ENCODE measurements at regions not wholly inside any gene's neighbourhood (a gene's known extent, or its start where the extent isn't known, plus 50 kb on each side); places are given as distances from the start of the nearest gene placed in this dataset.
"Not testable (repeated sequence)": the region's sequence is repeated elsewhere in the genome, so short reads cannot be mapped to it uniquely, and the experiment has no call there.

DNA sequence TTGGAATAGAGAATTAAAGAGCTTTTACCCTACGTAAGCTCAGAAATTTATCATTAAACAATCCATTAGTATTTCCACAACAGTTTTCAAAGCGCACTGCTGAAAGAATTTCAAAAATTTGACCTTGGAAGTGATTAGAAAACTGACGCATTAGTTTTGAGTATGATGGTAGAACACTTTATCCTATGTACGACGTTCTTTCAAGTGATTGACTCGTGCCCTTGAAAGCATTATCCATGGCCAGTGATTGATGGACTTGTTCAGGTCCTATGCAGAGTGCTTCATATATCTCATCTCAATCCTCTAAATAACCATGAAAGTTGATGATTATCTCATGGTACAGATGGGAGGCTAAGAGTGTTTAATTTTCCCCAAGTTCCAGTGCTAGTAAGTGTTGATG, 697.2 kb downstream of the USP25 start:
- no peak for DNase-seq

DNA sequence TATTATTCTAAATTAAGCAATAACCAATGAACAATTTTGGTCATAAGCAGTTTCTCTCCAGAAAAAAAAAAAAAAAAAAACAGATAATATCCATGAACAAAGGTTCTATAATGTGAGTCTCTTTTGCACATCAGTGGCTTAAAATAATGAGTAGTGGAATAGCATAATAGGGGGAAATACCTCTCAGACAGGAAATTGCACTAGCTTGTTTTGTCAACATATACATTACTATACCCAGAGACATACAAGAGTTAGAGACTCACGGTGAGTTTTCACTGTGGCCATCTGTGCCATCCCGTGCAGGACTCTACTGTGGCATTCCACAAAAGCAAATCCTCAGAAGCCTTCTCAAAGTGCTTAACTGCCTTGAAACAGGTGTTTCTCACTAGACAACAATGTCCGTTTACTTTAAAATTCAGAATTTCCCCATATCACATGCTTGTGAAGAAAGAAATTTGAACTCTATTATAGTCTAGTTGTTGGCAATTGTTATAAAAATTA, 697.9 kb downstream of the USP25 start:
- no peak for DNase-seq

DNA sequence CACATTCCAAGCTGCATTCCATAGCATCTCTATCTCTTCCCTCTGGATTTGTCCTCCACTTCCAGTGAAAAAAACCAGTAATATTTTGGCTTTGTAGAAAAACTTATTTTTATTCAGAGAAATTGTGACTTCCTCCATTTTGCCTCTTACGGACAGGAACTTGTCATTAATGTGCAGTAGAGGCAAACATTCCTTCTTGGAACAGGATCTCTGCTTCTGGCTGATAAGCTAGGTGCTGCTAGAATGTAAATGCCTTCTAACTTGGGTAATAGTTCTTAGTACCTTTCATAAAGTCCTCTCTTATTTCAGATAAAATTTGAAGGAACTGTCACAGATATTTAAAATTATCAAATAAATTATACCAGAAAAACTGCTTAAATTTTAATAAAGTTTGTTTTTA, 707.8 kb downstream of the USP25 start:
- DNase-seq = no peak

DNA sequence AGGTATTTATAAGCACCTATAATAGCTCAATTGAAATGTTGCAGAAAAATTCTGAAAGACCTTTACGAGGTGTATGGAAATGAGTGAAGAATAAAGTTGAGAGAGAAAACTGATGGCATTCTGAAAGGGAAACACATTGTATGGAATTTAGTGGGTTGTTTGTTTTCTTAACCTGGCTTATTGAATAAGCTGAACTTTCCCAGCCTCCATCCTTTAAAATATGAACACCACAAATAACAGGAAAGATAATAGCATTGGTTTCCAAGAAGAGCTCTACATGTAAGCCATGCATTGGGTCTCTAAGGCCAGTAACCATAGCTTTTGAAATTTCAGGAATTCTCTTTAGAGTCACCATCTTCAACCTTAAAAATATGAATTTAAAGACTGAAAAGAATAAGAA, 709.0 kb downstream of the USP25 start:
- DNase-seq = no peak

DNA sequence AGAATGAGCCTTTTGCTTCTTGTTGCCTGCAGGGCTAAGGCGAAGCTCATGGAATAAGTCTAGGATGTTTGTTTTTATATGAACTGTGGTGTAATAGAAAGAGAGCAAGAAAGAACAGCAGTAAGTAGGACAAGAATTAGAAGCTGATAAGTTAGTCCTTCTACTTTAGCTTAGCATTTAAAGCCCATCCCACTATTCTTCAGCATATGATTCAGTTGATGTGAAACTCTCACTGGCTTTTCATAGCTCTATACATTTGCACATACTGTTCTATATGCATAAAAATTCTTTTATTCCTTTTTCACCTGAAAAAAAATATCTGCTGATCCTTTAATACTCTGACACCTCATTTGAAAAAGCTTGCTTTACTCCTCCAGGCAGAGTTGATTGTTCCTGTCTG, 712.0 kb downstream of the USP25 start:
- no peak for DNase-seq

DNA sequence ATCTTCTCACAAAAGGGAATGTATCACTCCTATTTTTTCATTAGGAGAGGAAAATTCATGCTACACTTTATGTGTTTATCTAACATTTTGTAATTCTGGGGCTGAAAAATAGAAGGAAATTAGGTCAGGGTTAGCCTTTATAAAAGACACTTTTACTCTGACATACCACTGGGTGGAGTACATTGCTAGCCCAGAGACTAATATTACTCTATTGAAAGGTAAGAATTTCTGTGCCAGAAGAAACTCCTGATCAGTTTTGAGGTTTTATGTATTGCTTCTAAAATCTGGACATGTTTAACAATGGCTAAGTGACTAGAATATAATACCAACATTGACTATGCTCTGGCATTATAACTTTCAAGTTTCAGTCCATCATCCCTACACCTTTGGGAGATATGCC, 724.6 kb downstream of the USP25 start:
- DNase-seq = no peak

DNA sequence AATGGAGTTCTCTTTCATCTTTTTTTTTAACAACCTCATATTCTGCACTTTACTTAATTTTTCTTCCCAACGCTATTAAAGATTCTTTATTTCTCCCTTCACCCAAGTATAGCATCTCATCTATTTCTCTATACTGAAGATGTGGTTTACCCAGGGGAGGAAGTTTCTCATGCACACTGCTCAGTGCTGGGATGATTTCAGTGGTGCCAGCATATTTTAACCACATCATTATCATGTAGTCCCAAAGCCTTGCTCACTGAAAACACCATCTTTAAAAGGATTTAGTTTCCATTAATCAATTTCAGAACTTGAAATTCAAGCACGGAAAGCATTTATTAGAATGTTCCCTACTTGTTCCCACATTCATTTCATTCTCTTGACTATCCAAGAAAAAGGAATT, 725.7 kb downstream of the USP25 start:
- DNase-seq = no peak

DNA sequence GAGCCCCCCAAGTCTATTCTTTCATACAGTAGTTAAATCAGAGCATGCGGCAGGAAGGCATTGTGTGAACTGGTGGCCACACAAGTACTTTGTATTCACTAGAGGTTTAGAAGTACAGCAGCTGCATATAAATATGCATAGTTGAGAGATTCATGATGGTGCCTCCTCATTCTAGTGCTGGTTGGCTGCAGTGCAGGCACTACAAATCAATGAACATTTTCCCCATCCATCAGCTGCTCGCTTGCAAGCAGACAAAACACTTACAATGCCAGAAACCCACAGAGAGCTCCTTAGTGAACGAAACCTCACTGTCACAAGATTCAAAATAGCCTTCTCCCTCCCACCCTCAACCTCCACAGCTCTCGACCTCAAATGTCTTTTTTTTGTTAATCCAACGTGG, 726.2 kb downstream of the USP25 start:
- no peak for DNase-seq

DNA sequence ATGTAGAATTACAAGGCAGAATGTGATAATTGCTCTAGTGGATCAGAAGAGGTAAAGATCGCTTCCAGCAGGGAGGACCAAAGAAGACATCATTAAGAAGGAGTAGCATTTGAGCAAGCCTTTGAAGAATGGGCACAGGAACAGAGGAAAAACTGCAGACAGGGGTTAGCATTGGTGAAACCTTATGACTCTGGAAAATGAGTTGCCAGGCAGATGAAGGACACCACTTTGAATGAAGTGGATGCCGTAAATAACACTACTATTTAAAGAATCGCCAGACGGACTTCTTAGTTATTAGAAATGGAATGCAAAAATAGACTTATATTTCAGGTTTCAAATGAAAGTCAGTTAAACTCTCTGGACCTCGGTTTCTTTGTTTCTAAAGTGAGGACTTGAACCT, 727.7 kb downstream of the USP25 start:
- no peak for DNase-seq

DNA sequence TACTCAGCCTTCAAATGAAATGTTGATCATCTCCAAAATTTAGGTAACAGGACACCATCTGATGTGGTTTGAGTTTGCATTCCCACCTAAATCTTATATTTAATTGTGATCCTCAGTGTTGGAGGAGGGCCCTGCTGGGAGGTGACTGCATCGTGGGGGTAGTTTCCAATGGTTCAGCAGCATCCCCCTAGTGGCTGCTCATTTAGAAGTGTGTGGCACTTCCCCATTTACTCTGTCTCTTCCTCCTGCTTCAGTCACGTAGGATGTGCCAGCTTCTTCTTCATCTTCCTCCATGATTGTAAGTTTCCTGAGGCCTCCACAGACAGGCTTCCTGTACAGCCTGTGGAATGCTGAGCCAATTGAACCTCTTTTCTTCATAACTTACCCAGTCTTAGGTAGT, 731.2 kb downstream of the USP25 start:
- no peak for DNase-seq

DNA sequence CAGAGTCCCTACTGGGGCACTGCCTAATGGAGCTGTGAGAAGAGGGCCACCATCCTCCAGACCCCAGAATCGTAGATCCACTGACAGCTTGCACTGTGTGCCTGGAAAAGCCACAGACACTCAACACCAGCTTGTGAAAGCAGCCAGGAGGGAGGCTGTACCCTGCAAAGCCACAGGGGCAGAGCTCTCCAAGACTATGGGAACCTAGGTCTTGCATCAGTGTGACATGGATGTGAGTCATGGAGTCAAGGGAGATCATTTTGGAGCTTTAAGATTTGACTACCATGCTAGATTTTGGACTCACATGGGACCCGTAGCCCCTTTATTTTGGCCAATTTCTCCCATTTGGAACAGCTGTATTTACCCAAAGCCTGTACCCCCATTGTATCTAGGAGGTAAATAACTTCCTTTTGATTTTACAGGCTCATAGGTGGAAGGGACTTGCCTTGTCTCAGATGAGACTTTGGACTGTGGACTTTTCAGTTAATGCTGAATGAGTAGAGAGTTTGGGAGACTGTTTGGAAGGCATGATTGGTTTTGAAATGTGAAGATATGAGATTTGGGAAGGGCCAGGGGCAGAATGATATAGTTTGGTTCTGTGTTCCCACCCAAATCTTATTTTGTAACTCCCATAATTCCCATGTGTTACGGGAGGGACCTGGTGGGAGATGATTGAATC, 734.6 kb downstream of the USP25 start:
- DNase-seq = not testable (repeated sequence)

DNA sequence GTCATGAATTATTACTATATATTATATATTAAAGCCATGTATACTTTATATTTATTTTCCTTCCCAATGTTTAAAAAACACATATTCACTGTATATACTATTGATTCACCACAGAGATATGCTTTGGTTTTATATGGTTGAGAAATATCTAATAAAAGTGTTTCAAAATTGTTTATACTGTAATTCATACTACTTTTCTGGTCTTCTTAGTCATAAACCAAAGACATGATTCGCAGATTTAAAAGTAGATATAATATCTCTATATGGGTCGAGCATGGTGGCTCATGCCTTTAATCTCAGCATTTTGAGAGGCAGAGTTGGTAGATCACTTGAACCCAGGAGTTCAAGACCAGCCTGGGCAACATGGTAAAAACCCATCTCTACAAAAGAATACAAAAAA, 738.4 kb downstream of the USP25 start:
- DNase-seq = no peak

DNA sequence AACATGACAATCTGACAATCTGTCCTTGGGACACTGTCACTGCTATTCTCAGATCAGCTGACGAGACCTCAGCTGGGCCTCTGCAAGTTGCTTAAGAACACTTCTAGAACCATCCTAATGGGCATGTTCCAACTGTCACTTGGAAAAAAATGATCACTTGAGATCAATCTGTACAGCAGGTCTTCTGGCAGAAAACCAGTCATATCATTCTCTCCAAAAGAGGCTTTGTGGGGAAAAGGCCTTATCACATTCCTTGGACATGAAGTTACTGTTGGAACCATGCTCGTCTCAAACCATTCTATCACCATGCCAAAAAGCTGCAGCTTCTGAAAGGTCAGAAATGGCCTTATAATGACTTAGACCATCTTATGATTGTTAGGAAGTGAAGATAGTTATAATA, 744.2 kb downstream of the USP25 start:
- DNase-seq = no peak

DNA sequence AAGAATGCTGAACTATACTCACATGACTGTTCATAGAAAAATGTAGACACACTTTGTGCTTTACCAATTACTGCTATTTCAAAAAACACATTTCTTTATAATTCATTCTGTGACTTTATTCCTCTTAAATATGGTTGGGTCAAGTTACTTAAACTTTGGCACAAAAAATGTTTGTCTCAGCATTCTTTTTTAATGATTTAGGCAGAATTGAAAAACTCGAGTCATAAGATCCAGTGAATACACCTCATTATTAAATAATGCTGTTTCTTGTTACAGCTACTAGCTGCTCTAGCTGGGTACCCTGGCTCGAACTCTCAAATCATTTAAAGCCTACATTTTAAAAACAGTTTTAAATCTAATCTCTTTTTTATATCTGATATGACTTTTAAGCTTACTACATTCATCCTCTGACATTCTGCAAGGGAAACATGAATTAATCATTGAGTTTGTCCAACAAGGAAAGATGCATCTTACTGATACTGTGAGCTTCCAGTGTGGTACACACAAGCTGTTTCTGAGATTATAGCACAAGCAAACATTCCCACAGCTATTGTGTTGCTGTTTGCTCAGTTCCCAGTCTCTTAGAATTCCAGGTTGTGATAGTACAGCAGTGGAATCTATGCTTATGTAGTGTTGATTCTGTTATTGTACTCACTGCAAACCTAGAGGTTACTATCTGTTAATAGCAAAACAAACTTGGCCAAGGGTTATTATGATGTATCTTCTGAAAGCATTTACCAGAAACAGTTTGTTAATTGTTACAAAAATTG, 746.5 kb downstream of the USP25 start:
- DNase-seq = no peak

DNA sequence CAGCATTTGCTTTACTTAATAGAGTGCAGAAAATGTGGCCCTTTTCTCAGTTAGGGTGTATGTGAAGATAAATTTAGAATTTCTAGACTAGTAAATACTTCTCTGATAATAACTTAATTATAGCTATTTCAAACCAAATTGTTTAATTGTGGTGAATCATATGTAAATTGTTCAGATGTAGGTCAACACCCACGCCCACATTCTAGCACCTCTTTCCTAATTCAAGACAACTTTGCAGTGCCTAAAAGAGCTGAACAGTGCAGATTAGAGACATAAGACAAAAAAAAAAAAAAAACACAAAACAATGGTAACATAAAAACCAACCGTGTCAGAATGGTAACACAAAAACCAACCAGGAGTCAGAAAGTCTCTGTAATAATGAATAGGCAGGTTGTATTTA, 758.3 kb downstream of the USP25 start:
- DNase-seq = no peak

DNA sequence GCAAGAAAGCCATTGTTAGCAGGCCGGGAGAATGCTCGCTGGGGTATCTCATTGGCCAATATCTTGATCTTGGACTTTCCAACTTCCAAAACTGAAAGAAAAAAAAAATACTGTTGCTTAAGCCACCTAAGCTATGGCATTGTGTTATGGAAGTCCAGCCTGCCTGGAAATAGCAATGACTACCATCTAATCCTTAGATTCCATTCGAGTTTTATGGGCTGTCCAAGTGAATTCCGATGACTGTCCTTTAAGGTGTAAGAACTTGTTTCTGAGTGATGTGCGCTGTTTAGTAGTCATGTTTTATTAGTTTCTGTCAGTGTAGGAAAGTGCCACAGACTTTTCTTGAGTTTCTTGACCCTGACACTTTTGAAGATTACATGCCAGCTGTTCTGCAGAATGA, 762.6 kb downstream of the USP25 start:
- no peak for DNase-seq

DNA sequence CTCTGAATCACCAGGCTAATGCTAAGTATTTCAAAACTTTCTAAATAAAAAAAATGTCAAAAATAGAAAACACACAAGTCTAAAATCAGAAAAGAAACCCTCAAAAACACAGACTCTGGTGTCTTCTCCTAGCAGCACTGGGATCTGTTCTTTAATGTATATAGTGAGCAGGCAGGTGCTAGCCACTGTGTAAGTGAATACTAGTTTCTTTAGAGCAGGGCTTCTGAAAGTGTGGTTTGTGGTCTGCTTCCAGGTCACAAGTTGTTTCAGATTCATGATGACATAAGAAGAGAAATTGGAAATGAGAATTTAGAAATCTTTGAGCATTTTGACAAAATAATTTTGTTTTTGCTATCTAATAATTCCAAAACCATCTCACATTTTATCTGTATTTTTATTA, 763.1 kb downstream of the USP25 start:
- no peak for DNase-seq

DNA sequence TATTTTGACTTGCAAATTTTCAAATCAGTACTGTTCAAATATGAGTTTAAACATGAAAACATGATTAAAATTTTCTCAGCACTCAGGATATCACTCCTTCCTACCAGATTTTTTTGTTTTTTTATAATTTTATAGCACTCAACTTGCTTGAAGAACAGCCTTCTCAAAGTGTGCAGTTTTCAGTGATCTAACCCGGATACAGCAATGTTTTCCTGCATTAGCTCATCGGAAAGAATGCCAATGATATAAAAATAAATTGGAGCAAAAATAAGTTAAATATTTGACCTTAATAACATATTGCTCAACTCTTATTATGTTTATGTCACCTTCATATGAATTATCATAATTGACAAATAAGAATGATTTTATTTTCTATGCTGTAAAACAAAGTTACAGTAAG, 766.8 kb downstream of the USP25 start:
- DNase-seq = no peak

DNA sequence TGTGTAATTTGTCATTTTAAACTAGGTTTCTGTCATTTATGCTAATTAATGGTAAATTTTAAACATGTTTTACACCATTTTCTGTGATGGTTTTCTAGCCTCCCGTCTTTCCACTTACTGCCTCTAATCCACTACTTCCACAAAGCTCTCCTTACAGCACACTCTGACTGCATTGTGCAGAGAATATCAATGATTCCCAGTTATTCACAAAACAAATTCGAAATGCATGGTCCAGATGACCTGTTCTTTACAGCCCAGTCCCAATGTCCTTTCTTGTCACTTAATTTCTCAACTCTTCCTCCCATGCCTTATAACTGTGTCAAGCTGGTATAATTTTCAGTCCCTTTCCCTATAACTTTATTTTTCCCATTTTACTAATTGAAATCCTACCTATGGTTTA, 770.5 kb downstream of the USP25 start:
- no peak for DNase-seq

DNA sequence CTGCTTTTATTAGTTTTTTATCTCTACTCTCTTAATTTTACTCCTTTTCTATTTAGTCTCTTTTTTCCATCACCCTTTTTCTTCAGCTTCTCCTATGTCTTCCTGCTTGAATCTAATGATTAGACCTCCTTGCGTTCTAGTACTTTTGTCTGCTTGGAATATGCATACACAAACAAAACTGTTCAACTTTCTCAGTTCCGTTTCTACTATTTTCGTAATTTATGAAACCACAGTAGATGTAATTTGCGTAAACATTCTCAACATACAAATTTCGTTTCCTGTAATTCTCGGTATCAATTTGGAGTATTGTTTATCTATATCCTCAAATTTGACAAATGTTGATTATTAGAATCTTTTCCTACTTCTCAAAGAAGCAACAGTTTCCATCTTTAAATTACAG, 772.5 kb downstream of the USP25 start:
- no peak for DNase-seq

DNA sequence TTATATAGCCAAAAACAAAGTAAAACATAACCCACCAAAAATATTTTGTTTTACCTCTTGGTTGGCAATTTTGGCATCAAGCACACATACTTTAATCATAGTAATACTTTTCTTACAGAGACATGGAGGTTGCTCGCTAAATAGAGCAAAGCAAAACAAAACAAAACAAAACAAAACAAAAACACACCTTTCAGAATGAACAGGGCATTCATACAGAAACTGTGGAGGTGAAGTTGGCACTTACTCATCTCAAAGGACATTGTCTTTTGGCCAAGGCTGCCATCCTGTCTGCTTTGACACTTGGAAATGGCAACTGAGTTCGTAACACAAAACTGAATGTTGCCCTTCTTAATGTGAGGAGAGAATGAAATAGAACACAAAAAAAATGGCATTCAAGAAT, 773.1 kb downstream of the USP25 start:
- no peak for DNase-seq

DNA sequence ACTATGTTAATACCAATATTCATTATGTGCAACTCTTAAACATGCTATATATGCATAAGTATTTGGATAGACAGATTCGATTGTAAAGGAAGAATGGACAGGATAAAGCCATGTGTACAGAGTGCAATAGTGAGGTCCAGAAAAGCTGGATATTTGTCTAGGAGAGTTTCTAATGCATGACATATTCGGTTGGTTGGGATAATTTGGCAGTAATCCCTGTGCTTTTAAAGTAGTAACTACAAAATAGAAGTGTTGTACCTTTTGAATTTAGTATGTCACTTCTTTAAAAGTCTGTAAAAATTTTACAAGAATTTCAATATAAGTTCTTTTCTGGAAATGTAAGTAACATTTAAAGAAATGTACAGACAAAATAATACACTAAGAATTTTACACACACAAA, 774.5 kb downstream of the USP25 start:
- no peak for DNase-seq

DNA sequence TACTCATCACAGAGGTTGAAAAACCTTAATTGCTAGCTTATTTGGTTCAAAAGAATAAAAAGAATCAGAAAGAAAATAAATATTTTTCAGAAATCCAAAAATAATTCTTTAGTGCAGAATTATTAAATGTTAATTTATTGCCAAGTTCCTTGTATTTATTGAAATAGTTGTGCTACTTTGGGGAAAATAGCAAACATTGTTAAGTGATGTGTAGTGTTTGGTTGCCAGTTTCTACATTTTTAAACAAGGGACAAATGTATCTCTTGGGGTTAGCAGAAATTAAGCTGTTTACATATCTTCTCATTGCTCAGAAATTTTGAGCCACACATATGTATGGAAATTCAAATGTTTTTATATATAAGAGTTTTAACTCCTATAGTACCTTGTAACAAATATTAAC, 775.0 kb downstream of the USP25 start:
- no peak for DNase-seq

DNA sequence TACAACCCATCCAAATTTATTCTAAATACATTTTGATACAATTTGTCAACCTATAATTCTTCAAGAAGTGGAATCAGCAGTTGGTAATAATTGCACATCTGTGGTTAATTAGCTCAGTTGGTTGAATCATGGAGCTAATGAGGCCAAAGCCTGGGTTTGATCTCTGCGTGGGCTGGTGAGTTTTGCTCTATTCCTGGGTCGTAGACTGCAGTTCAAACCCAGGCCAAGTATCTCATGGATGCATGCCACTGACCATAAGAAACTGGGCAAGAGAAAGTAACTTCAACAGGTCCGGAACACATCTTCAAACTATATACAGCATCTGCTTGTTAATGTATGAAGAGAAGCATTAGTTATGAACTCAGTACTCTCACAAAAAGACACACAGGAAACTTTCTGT, 779.7 kb downstream of the USP25 start:
- DNase-seq = no peak

DNA sequence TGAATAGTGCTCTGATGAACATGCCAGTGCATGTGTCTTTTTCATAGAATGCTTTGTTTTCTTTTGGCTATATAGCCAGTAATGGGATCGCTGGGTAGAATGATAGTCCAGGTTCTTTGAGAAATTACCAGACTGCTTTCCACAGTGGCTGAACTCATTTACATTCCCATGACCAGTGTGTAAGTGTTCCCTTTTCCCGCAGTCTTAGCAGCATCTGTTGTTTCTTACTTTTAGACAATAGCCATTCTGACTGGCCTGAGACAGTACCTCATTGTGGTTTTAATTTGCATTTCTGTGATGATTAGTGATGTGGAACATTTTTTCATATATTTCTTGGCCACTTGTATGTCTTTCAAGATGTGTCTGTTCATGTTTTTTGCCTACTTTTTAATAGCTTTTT, 784.5 kb downstream of the USP25 start:
- DNase-seq = no peak

Measured in activated CD4-positive, alpha-beta T cell treated with anti-CD3 and anti-CD28 coated beads for 48 hours (primary cell).